ENCODE measurements at regions not wholly inside any gene's neighbourhood (a gene's known extent, or its start where the extent isn't known, plus 50 kb on each side); places are given as distances from the start of the nearest gene placed in this dataset.

DNA sequence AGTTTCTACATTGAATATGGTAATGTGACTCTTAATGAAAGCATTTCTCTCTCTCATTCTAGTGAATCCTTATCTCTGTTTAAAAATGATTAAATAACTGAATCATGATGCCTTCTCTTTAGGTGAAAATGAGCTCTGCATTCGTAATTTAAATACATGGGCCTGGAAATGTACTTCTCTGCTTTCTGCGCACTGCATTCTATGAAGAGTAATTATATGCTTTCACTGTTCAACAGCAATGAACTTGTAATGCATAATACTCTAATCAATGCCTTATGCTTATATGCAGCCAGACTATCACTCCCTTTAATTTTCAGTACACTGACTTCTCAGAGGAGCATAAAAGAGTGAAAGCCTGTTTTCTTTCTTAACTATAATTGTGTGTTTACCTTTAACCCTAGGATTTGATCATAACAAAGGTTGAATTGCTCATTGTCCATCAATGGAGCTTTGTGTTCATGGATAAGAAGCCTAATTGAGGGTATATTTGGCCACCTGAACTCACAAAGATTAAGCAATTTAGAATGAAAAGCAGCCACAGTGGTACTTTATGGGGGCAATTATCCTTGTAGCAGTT is 330.8 kb upstream of the PDZRN3 start:
- Histone ChIP-seq H4K20me1 (ENCODE audit: control insufficient read depth, extremely low read depth, insufficient read depth, low read length) (no peaks in the 10 kb centered on the region), H2AFZ (ENCODE audit: control insufficient read depth, low read length) (no peak overlapping the region), H3K4me3 (ENCODE audit: control insufficient read depth in 2 of 3, extremely low read depth in 1 of 3, insufficient read depth in 2 of 3, low read depth in 1 of 3, low read length in 3 of 3) (no peak overlapping the region), H3K27ac (ENCODE audit: control insufficient read depth, insufficient read depth, low read length) (no peak overlapping the region), H3K4me1 (ENCODE audit: control insufficient read depth, extremely low read depth, insufficient read depth, low read length) (no peaks in the 10 kb centered on the region), H3K9me3 (ENCODE audit: control insufficient read depth, low read depth, low read length) (no peaks in the 10 kb centered on the region), H3K27me3 (ENCODE audit: control insufficient read depth, extremely low read depth, insufficient read depth, low read length) (no peaks in the 10 kb centered on the region), H3K36me3 (ENCODE audit: control insufficient read depth in 2 of 2, extremely low read depth in 1 of 2, insufficient read depth in 2 of 2, low read length in 2 of 2) (no peaks in the 10 kb centered on the region), H3K4me2 (ENCODE audit: control insufficient read depth, extremely low read depth, insufficient read depth, low read depth, low read length) (no peak overlapping the region), H3K79me2 (ENCODE audit: control insufficient read depth, insufficient read depth, low read length) (no peaks in the 10 kb centered on the region), H3K9ac (ENCODE audit: control insufficient read depth, extremely low read depth, insufficient read depth, low read length) (no peak overlapping the region), H3K9me1 (ENCODE audit: control insufficient read depth, extremely low read depth, insufficient read depth, low read length) (no peaks in the 10 kb centered on the region)
- TF ChIP-seq, protein P1, sequence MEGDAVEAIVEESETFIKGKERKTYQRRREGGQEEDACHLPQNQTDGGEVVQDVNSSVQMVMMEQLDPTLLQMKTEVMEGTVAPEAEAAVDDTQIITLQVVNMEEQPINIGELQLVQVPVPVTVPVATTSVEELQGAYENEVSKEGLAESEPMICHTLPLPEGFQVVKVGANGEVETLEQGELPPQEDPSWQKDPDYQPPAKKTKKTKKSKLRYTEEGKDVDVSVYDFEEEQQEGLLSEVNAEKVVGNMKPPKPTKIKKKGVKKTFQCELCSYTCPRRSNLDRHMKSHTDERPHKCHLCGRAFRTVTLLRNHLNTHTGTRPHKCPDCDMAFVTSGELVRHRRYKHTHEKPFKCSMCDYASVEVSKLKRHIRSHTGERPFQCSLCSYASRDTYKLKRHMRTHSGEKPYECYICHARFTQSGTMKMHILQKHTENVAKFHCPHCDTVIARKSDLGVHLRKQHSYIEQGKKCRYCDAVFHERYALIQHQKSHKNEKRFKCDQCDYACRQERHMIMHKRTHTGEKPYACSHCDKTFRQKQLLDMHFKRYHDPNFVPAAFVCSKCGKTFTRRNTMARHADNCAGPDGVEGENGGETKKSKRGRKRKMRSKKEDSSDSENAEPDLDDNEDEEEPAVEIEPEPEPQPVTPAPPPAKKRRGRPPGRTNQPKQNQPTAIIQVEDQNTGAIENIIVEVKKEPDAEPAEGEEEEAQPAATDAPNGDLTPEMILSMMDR (optimal IDR thresholded peaks at IDR 0.05 in 1 of 3, IDR thresholded peaks at IDR 0.05 in 1 of 3, conservative IDR thresholded peaks at IDR 0.05 in 1 of 3; ENCODE audit: extremely low read depth in 1 of 3, insufficient read depth in 2 of 3, low read length in 3 of 3) = no peak
- no peak for TF ChIP-seq EZH2 (IDR thresholded peaks at IDR 0.05; ENCODE audit: low read length)
- DNase-seq (ENCODE audit: low read depth, low spot score) (no peak), FAIRE-seq (no peak)
- dilution Hi-C loops (cut with MboI; ENCODE audit: extremely low pct_ligation_motif_present, low sequenced_read_pairs) = no loop called here

DNA sequence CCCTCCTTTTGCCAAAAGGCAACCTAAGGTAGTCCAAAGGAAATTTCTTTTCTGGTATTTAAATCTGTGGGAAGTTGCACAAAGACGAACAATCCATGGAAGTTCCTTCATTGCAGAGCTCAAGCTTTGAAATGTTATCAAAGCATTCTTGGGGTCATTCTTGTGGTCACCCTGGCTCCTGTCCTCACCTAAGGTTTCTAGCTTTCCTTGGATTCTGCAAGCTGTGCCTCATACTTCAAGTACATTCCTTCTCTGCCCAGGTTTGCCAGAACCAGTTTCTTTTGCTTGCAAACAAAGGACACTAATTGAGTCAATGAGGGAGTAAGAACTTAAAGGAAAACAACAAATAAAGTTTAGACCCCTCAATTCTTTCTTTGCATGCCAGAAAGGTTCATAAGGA is 329.8 kb upstream of the PDZRN3 start:
- DNase-seq (ENCODE audit: low read depth, low spot score) (no peak), FAIRE-seq (no peak)
- Histone ChIP-seq H3K27me3 (ENCODE audit: control insufficient read depth, extremely low read depth, insufficient read depth, low read length) (no peaks in the 10 kb centered on the region), H3K4me1 (ENCODE audit: control insufficient read depth, extremely low read depth, insufficient read depth, low read length) (no peaks in the 10 kb centered on the region), H3K9me1 (ENCODE audit: control insufficient read depth, extremely low read depth, insufficient read depth, low read length) (no peaks in the 10 kb centered on the region), H3K4me2 (ENCODE audit: control insufficient read depth, extremely low read depth, insufficient read depth, low read depth, low read length) (no peak overlapping the region), H3K27ac (ENCODE audit: control insufficient read depth, insufficient read depth, low read length) (no peak overlapping the region), H3K79me2 (ENCODE audit: control insufficient read depth, insufficient read depth, low read length) (no peaks in the 10 kb centered on the region), H4K20me1 (ENCODE audit: control insufficient read depth, extremely low read depth, insufficient read depth, low read length) (no peaks in the 10 kb centered on the region), H3K9ac (ENCODE audit: control insufficient read depth, extremely low read depth, insufficient read depth, low read length) (no peak overlapping the region), H3K36me3 (ENCODE audit: control insufficient read depth in 2 of 2, extremely low read depth in 1 of 2, insufficient read depth in 2 of 2, low read length in 2 of 2) (no peaks in the 10 kb centered on the region), H3K4me3 (ENCODE audit: control insufficient read depth in 2 of 3, extremely low read depth in 1 of 3, insufficient read depth in 2 of 3, low read depth in 1 of 3, low read length in 3 of 3) (no peak overlapping the region), H3K9me3 (ENCODE audit: control insufficient read depth, low read depth, low read length) (no peaks in the 10 kb centered on the region), H2AFZ (ENCODE audit: control insufficient read depth, low read length) (no peak overlapping the region)
- dilution Hi-C loops (cut with MboI; ENCODE audit: extremely low pct_ligation_motif_present, low sequenced_read_pairs) = no loop called here
- TF ChIP-seq, protein P1 (optimal IDR thresholded peaks at IDR 0.05 in 1 of 3, IDR thresholded peaks at IDR 0.05 in 1 of 3, conservative IDR thresholded peaks at IDR 0.05 in 1 of 3; ENCODE audit: extremely low read depth in 1 of 3, insufficient read depth in 2 of 3, low read length in 3 of 3) = no peak
- TF ChIP-seq EZH2 (IDR thresholded peaks at IDR 0.05; ENCODE audit: low read length) = no peak
